DOHH2 (cell line): ENCODE measurements at regions not wholly inside any gene's neighbourhood (a gene's known extent, or its start where the extent isn't known, plus 50 kb on each side); places are given as distances from the start of the nearest gene placed in this dataset.

Source experiments
- H3F3A ChIP-seq: fragments of 200-600 bp; sonication (generic), shearing (Covaris generic); 2 replicates; pipeline ENCODE4 v1.6.0; 2016; ENCODE audit warnings: antibody characterized with exemption, mild to moderate bottlenecking; ENCODE audit not compliant: control insufficient read depth, insufficient read depth
- H3K27ac ChIP-seq: fragments of 200-600 bp; sonication (generic); 2 replicates; pipeline ENCODE4 v1.5.1; 2014; ENCODE audit warnings: low read depth, mild to moderate bottlenecking, low read length, moderate library complexity
- H3K27me3 ChIP-seq: fragments of 200-600 bp; sonication (generic); 2 replicates; pipeline ENCODE4 v1.6.1; 2014; ENCODE audit warnings: mild to moderate bottlenecking, low read length, mixed read lengths; ENCODE audit not compliant: control insufficient read depth
- H3K36me3 ChIP-seq: fragments of 200-600 bp; sonication (generic); 2 replicates; pipeline ENCODE4 v1.6.1; 2014; ENCODE audit warnings: mild to moderate bottlenecking, low read length, moderate library complexity, mixed read lengths; ENCODE audit not compliant: control insufficient read depth
- H3K4me1 ChIP-seq: fragments of 200-600 bp; sonication (generic); 2 replicates; pipeline ENCODE4 v1.6.1; 2014; ENCODE audit warnings: mild to moderate bottlenecking, low read length, mixed read lengths; ENCODE audit not compliant: control insufficient read depth
- H3K4me2 ChIP-seq: fragments of 200-600 bp; sonication (generic); 2 replicates; pipeline ENCODE4 v1.6.0; 2014; ENCODE audit warnings: mild to moderate bottlenecking, low read length, moderate library complexity
- H3K4me3 ChIP-seq: fragments of 200-600 bp; sonication (generic); 2 replicates; pipeline ENCODE4 v1.5.1; 2014; ENCODE audit warnings: mild to moderate bottlenecking, low read length, mixed read lengths
- H3K79me2 ChIP-seq: fragments of 200-600 bp; sonication (generic); 2 replicates; pipeline ENCODE4 v1.6.1; 2014; ENCODE audit warnings: mild to moderate bottlenecking, low read length, mixed read lengths; ENCODE audit not compliant: control insufficient read depth
- H3K9me2 ChIP-seq: fragments of 200-600 bp; sonication (generic); replicated peaks from 2 replicates; pipeline ENCODE4 v1.6.1; 2014; ENCODE audit warnings: mild to moderate bottlenecking, low read length, mixed read lengths; ENCODE audit not compliant: control insufficient read depth
- H3K9me3 ChIP-seq: fragments of 200-600 bp; sonication (generic); 2 replicates; pipeline ENCODE4 v1.6.1; 2014; ENCODE audit warnings: antibody characterized with exemption, low read length, mixed read lengths; ENCODE audit not compliant: control insufficient read depth, insufficient read depth
- H4K20me1 ChIP-seq: fragments of 200-600 bp; sonication (generic); 2 replicates; pipeline ENCODE4 v1.6.0; 2014; ENCODE audit warnings: low read depth, mild to moderate bottlenecking, antibody characterized with exemption, low read length, moderate library complexity; ENCODE audit not compliant: control insufficient read depth, insufficient read depth
- EZH2phosphoT487 ChIP-seq: fragments of 200-600 bp; sonication (generic); IDR thresholded peaks from 2 replicates; pipeline ENCODE4 v1.6.1; 2017; ENCODE audit warnings: borderline replicate concordance, mild to moderate bottlenecking, antibody characterized with exemption, low read length, moderate library complexity, mixed read lengths
- TF ChIP-seq, protein P1 (sequence below): fragments of 200-600 bp; sonication (generic); IDR thresholded peaks from one replicate; pipeline ENCODE4 v1.5.1; 2014; ENCODE audit warnings: antibody characterized with exemption, mild to moderate bottlenecking, low read depth, low read length; ENCODE audit not compliant: poor library complexity, severe bottlenecking

GRCh38 chr9:121572581-121572980, 72.9 kb upstream of the GGTA1 start:
- no peaks in the 10 kb centered on the region for H3F3A ChIP-seq
- no peak overlapping the region for H3K4me3 ChIP-seq
- no peaks in the 10 kb centered on the region for H3K79me2 ChIP-seq
- H3K9me3 ChIP-seq, result no peaks in the 10 kb centered on the region
- H3K4me2 ChIP-seq, result no peak overlapping the region
- H4K20me1 ChIP-seq, result no peaks in the 10 kb centered on the region
- H3K9me2 ChIP-seq, result no peaks in the 10 kb centered on the region
- no peaks in the 10 kb centered on the region for H3K4me1 ChIP-seq
- TF ChIP-seq, protein P1, sequence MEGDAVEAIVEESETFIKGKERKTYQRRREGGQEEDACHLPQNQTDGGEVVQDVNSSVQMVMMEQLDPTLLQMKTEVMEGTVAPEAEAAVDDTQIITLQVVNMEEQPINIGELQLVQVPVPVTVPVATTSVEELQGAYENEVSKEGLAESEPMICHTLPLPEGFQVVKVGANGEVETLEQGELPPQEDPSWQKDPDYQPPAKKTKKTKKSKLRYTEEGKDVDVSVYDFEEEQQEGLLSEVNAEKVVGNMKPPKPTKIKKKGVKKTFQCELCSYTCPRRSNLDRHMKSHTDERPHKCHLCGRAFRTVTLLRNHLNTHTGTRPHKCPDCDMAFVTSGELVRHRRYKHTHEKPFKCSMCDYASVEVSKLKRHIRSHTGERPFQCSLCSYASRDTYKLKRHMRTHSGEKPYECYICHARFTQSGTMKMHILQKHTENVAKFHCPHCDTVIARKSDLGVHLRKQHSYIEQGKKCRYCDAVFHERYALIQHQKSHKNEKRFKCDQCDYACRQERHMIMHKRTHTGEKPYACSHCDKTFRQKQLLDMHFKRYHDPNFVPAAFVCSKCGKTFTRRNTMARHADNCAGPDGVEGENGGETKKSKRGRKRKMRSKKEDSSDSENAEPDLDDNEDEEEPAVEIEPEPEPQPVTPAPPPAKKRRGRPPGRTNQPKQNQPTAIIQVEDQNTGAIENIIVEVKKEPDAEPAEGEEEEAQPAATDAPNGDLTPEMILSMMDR, result no peak
- TF ChIP-seq EZH2phosphoT487, result no peak
- no peaks in the 10 kb centered on the region for H3K36me3 ChIP-seq
- no peaks in the 10 kb centered on the region for H3K27me3 ChIP-seq
- no peak overlapping the region for H3K27ac ChIP-seq

- Histone ChIP-seq H3K4me3 (no peak overlapping the region), H3K27me3 (no peaks in the 10 kb centered on the region), H3K79me2 (no peaks in the 10 kb centered on the region), H3F3A (no peaks in the 10 kb centered on the region), H3K9me2 (no peaks in the 10 kb centered on the region), H4K20me1 (no peaks in the 10 kb centered on the region), H3K4me1 (no peaks in the 10 kb centered on the region), H3K9me3 (no peaks in the 10 kb centered on the region), H3K36me3 (no peaks in the 10 kb centered on the region), H3K27ac (no peak overlapping the region), H3K4me2 (no peak overlapping the region)
- no peak for TF ChIP-seq EZH2phosphoT487
- TF ChIP-seq, protein P1, result no peak
Measured at GRCh38 chr9:121573717-121574485, 74.3 kb upstream of the GGTA1 start.

DNA sequence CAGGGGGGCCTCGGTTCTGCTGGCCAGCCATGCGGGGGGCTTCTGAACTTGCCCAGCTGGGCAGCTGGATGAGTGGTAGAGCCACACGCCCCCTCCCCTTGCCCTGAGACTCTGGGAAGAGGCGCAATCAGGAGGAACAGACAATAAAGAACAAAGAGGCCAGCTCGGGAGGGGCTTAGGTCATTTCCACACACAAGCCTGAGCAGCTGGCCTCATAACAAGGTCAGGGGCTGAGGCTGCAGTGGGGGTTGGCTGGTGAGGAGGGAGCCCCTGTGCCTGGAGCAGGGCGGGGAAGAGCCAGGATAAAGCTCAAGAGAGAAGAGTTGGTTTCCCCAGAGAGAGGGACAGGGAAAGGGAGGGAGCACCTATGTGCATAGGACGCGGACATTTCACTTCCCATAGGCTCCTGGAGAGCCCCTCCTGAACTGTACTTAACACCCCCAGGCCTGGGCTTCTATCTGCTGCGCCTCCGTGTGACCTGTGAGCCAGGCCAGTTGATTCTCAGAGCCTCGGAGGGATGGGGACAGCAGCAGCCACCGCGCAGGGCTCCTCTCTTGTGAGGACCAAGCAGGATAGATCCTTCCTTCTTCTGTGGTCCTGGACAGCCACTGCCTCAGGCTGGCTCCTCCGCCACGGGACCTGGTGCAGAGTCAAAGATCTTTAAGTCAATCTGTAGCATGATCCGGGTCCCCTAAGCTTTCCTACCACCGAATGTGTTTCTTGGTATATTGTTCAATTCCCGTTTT, 75.3 kb upstream of the GGTA1 start:
- Histone ChIP-seq H3K4me3 (no peak overlapping the region), H3K4me2 (no peak overlapping the region), H3F3A (no peaks in the 10 kb centered on the region), H4K20me1 (no peaks in the 10 kb centered on the region), H3K27me3 (no peaks in the 10 kb centered on the region), H3K9me3 (no peaks in the 10 kb centered on the region), H3K4me1 (no peaks in the 10 kb centered on the region), H3K79me2 (no peaks in the 10 kb centered on the region), H3K27ac (no peak overlapping the region), H3K9me2 (no peaks in the 10 kb centered on the region), H3K36me3 (no peaks in the 10 kb centered on the region)
- TF ChIP-seq, protein P1, result no peak
- TF ChIP-seq EZH2phosphoT487, result no peak
